Right lobe of liver (tissue), 6 donors: ENCODE measurements at regions not wholly inside any gene's neighbourhood (a gene's known extent, or its start where the extent isn't known, plus 50 kb on each side); places are given as distances from the start of the nearest gene placed in this dataset.

Source experiments
- ATAC-seq, 4 donors: fragments of 200-7000 bp; cut with Tn5 transposase; one replicate each; pipeline ENCODE4 v1.9.1; 2020; ENCODE audit warnings: mild to moderate bottlenecking in 4 of 4, moderate library complexity in 4 of 4
- DNase-seq, 3 donors: peaks; one replicate each; pipeline ENCODE4 v3.0.0-alpha.2; 2020
- H3K27ac ChIP-seq, 3 donors: fragments of 200-600 bp; one replicate each; pipeline ENCODE4 v1.8.0; 2022
- H3K27me3 ChIP-seq, 2 donors: fragments of 200-600 bp; one replicate each; pipeline ENCODE4 v1.8.0; 2022
- H3K36me3 ChIP-seq, 4 donors: fragments of 200-600 bp; sonication (generic) in 1 of 4; one replicate each; pipeline versions ENCODE4 v1.5.1 to v1.8.0; 2017 to 2022; ENCODE audit warnings: control low read depth in 1 of 4
- H3K4me1 ChIP-seq, 4 donors: fragments of 200-600 bp; sonication (generic) in 1 of 4; one replicate each; pipeline versions ENCODE4 v1.5.1 to v1.8.0; 2017 to 2022; ENCODE audit warnings: control low read depth in 1 of 4
- H3K4me3 ChIP-seq, 3 donors: fragments of 200-600 bp; one replicate each; pipeline ENCODE4 v1.8.0; 2022
- H3K9me3 ChIP-seq, 4 donors: fragments of 200-600 bp; sonication (generic) in 1 of 4; one replicate each; pipeline versions ENCODE4 v1.5.1 to v1.8.0; 2017 to 2022; ENCODE audit warnings: control low read depth in 1 of 4
- POLR2A ChIP-seq: fragments of 450-650 bp; IDR thresholded peaks from one replicate; pipeline ENCODE4 v1.6.1; 2017; ENCODE audit warnings: antibody characterized with exemption, mild to moderate bottlenecking
- WGBS: methylation state at CpG from one replicate; pipeline ENCODE4 v1.1.6; 2018; ENCODE audit warnings: low coverage, low lambda C conversion rate; ENCODE audit not compliant: insufficient coverage; ENCODE audit errors: missing lambda C conversion rate; 5-methylcytosine and 5-hydroxymethylcytosine counted together
- intact Hi-C, 2 donors: fragments of 100-400 bp; cut with DNase I; formaldehyde crosslinking; loops; one replicate each; pipeline versions ENCODE4 v1.11.2 to v1.14.1; 2022
- TF ChIP-seq, protein P1 (sequence below), 4 donors: fragments of 200-600 bp in 3 of 4; fragments of 450-650 bp in 1 of 4; IDR thresholded peaks; one replicate each; pipeline versions ENCODE4 v1.5.1 to v1.8.0; 2016 to 2022; ENCODE audit warnings: antibody characterized with exemption in 4 of 4, mild to moderate bottlenecking in 2 of 4
- donor health status: DM: no; HTN: yes; CAD: no.
- donor health status: DM: no; HTN: no; CAD: no.
- donor health status: DM: no; HTN: no; CAD: no.
- donor health status: DM: no; HTN: yes; CAD: no.
- donor health status: DM: no; HTN: yes; CAD: no.

DNA sequence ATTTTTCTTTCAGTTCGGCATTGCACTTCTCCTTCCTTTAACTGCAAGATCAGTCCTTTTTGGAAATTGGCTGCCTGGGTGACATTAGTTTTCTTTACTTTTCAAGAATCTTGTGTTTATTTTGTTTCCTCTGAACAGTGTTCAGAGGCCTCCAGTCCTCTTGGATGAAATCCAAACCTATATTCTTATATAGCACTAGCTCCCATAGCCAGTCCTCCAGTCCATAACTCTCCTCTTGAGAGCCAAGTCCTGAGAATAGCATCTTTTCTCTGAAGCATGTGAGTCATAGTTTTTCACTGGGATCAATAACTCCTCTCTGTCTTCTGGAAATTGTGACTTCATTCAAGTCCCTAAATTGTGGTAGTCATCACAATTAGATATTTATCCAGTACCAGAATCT is 357.5 kb downstream of the RAPGEF2 start:
- H3K4me3 ChIP-seq: no peak overlapping the region
- WGBS: 70% methylated on average over 1 of the region's 1 CpG
- intact Hi-C loops: no loop called here
- no peaks in the 10 kb centered on the region for H3K36me3 ChIP-seq
- no peaks in the 10 kb centered on the region for H3K9me3 ChIP-seq
- no peak for DNase-seq
- ATAC-seq: no peak
- TF ChIP-seq POLR2A: no peak
- TF ChIP-seq, protein P1, sequence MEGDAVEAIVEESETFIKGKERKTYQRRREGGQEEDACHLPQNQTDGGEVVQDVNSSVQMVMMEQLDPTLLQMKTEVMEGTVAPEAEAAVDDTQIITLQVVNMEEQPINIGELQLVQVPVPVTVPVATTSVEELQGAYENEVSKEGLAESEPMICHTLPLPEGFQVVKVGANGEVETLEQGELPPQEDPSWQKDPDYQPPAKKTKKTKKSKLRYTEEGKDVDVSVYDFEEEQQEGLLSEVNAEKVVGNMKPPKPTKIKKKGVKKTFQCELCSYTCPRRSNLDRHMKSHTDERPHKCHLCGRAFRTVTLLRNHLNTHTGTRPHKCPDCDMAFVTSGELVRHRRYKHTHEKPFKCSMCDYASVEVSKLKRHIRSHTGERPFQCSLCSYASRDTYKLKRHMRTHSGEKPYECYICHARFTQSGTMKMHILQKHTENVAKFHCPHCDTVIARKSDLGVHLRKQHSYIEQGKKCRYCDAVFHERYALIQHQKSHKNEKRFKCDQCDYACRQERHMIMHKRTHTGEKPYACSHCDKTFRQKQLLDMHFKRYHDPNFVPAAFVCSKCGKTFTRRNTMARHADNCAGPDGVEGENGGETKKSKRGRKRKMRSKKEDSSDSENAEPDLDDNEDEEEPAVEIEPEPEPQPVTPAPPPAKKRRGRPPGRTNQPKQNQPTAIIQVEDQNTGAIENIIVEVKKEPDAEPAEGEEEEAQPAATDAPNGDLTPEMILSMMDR (IDR thresholded peaks at IDR 0.05): no peak
- no peak overlapping the region for H3K27ac ChIP-seq
- no peaks in the 10 kb centered on the region for H3K4me1 ChIP-seq
- H3K27me3 ChIP-seq: no peaks in the 10 kb centered on the region

- H3K27ac ChIP-seq: no peak overlapping the region
- WGBS: 85% methylated on average over 2 of the region's 2 CpGs
- TF ChIP-seq POLR2A: no peak
- TF ChIP-seq, protein P1 (IDR thresholded peaks at IDR 0.05): no peak
- intact Hi-C loops: no loop called here
- ATAC-seq: no peak
- H3K27me3 ChIP-seq: no peaks in the 10 kb centered on the region
- no peak overlapping the region for H3K4me3 ChIP-seq
- H3K4me1 ChIP-seq: no peaks in the 10 kb centered on the region
- H3K36me3 ChIP-seq: no peaks in the 10 kb centered on the region
- H3K9me3 ChIP-seq: no peaks in the 10 kb centered on the region
- DNase-seq: no peak
Measured at GRCh38 chr4:159463235-159463634, 360.4 kb downstream of the RAPGEF2 start.

- H3K27ac ChIP-seq: no peak overlapping the region
- H3K4me1 ChIP-seq: no peaks in the 10 kb centered on the region
- DNase-seq: no peak
- no peaks in the 10 kb centered on the region for H3K36me3 ChIP-seq
- intact Hi-C loops: no loop called here
- TF ChIP-seq, protein P1 (IDR thresholded peaks at IDR 0.05): no peak
- TF ChIP-seq POLR2A: no peak
- ATAC-seq: no peak
- H3K27me3 ChIP-seq: no peaks in the 10 kb centered on the region
- no peaks in the 10 kb centered on the region for H3K9me3 ChIP-seq
- H3K4me3 ChIP-seq: no peak overlapping the region
Measured at GRCh38 chr4:159464302-159464701, 361.4 kb downstream of the RAPGEF2 start.

DNA sequence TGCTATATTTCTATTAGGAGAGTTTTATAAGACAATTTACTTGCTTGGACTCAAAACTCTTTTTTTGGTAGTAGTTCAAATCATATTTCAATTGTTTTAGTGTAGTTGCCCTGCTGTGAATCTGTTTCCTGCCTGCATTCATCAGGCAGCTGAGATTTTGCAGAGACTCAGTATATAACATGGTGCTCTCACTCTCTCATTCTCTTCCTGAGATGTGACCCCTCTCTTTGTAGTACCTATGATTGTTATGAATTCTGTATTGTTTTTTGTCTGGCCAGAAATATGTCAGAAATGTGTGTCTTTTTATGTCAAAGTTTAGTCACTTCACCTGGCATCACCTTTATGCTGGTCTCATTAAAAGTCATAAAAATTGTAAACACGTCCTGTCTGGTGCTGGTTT is 374.0 kb downstream of the RAPGEF2 start:
- Histone ChIP-seq H3K27me3 (no peaks in the 10 kb centered on the region), H3K4me1 (no peaks in the 10 kb centered on the region), H3K27ac (no peak overlapping the region), H3K36me3 (no peaks in the 10 kb centered on the region), H3K4me3 (no peak overlapping the region), H3K9me3 (no peaks in the 10 kb centered on the region)
- no peak for DNase-seq
- TF ChIP-seq POLR2A: no peak
- TF ChIP-seq, protein P1 (IDR thresholded peaks at IDR 0.05): no peak
- WGBS: 81% methylated on average over 1 of the region's 1 CpG
- intact Hi-C loops: no loop called here
- no peak for ATAC-seq

DNA sequence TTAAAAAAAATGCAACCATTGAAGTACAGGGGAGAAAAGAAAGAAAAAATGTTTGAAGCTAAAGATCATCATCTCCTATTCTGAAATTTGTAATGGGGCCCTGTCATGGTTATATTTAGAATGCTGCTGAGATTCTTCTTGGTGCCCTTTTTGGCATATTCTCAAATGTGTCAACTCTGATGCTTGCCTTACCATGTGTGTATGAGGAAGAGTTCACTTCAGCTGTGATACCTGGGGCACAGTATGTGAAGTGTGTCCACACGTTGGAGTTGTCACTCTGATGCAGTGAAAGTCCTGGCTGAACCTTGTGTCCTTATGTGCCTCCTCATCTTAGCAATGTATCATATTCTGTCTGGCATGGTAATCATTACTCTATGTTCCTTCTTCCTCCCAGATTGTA is 377.9 kb downstream of the RAPGEF2 start:
- intact Hi-C loops: no loop called here
- 55% methylated on average over 1 of the region's 1 CpG for WGBS

More for the DNA sequence above, 377.9 kb downstream of the RAPGEF2 start:
- TF ChIP-seq, protein P1 (IDR thresholded peaks at IDR 0.05): no peak
- TF ChIP-seq POLR2A: no peak
- no peaks in the 10 kb centered on the region for H3K4me1 ChIP-seq
- H3K27me3 ChIP-seq: no peaks in the 10 kb centered on the region
- H3K27ac ChIP-seq: no peak overlapping the region
- no peak overlapping the region for H3K4me3 ChIP-seq
- H3K9me3 ChIP-seq: no peaks in the 10 kb centered on the region
- DNase-seq (no peak), ATAC-seq (no peak)
- H3K36me3 ChIP-seq: no peaks in the 10 kb centered on the region
